Transverse colon (tissue), 3 donors: ENCODE measurements at regions not wholly inside any gene's neighbourhood (a gene's known extent, or its start where the extent isn't known, plus 50 kb on each side); places are given as distances from the start of the nearest gene placed in this dataset.

Experiments used
- EP300 ChIP-seq: sonication (generic); formaldehyde crosslinking; IDR thresholded peaks from one replicate; pipeline ENCODE4 v1.6.1; 2017; ENCODE audit warnings: antibody characterized with exemption, low read depth
- POLR2A ChIP-seq: fragments of 450-650 bp; IDR thresholded peaks from one replicate; pipeline ENCODE4 v1.6.1; 2016; ENCODE audit warnings: antibody characterized with exemption, mild to moderate bottlenecking, moderate library complexity
- TF ChIP-seq, protein P1 (sequence below), 5 experiments: fragments of 200-600 bp in 3 of 5; fragments of 450-650 bp in 2 of 5; sonication (generic) in 3 of 5; IDR thresholded peaks; 1 replicate in 2 of 5; 2 replicates in 3 of 5; pipeline ENCODE4 v1.5.1; 2016 to 2017; ENCODE audit warnings: antibody characterized with exemption in 5 of 5, inconsistent platforms in 3 of 5, mild to moderate bottlenecking in 2 of 5, moderate library complexity in 1 of 5

DNA sequence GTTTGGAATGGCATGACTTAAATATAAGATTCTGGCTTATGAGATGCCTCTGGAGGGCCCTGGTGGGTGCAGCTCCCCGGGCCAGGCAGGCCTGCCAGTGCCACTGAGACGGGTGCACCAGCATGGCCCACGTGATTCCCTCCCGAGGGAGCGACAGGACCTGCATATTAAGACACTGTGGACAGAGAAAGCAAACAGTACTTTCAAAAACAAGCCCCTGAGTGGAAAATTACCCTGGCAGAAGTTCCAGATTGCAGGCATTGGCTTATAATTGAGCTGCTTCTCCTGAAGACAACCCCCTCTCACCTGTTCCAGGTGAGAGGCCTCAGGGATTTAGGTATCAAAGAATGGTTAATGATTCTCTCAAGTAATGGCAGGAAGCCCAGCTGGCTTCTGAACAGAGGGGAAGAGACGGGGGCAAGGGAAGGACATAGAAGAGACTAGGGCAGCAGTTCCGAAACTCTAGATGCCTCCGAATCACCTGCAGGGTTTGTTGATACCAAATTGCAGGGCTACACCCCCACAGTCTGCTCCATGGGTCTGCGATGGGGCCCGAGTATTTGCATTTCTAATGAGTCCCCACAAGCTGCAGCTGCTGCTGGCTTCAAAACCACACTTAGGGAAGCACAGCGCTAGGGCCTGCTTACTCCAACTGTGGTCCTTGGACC is 66.0 kb upstream of the DOCK1 start:
- TF ChIP-seq, protein P1, sequence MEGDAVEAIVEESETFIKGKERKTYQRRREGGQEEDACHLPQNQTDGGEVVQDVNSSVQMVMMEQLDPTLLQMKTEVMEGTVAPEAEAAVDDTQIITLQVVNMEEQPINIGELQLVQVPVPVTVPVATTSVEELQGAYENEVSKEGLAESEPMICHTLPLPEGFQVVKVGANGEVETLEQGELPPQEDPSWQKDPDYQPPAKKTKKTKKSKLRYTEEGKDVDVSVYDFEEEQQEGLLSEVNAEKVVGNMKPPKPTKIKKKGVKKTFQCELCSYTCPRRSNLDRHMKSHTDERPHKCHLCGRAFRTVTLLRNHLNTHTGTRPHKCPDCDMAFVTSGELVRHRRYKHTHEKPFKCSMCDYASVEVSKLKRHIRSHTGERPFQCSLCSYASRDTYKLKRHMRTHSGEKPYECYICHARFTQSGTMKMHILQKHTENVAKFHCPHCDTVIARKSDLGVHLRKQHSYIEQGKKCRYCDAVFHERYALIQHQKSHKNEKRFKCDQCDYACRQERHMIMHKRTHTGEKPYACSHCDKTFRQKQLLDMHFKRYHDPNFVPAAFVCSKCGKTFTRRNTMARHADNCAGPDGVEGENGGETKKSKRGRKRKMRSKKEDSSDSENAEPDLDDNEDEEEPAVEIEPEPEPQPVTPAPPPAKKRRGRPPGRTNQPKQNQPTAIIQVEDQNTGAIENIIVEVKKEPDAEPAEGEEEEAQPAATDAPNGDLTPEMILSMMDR (IDR thresholded peaks at IDR 0.05) = no peak
- no peak for TF ChIP-seq POLR2A
- no peak for TF ChIP-seq EP300
